CD14-positive monocyte (primary cell): ENCODE measurements at regions not wholly inside any gene's neighbourhood (a gene's known extent, or its start where the extent isn't known, plus 50 kb on each side); places are given as distances from the start of the nearest gene placed in this dataset.

Experiments
- DNase-seq, 3 donors: peaks; one replicate each; pipeline ENCODE4 v3.0.0-alpha.2; 2011 to 2022
- H2AFZ ChIP-seq: 2 replicates; pipeline ENCODE4 v1.6.0; 2012; ENCODE audit warnings: mild to moderate bottlenecking, low read depth, low read length, inconsistent platforms; ENCODE audit not compliant: insufficient read depth, poor library complexity, severe bottlenecking
- H3K27ac ChIP-seq, 2 donors: 1 replicate in 1 of 2; 2 replicates in 1 of 2; pipeline ENCODE4 v1.5.1; 2012 to 2013; ENCODE audit warnings: low read length in 2 of 2, control low read depth in 1 of 2, inconsistent platforms in 1 of 2, low read depth in 1 of 2, mild to moderate bottlenecking in 1 of 2
- H3K27me3 ChIP-seq, 2 donors: one replicate each; pipeline versions ENCODE4 v1.6.0 to v1.6.1; 2011 to 2013; ENCODE audit warnings: low read length in 2 of 2; ENCODE audit not compliant: control insufficient read depth in 2 of 2, insufficient read depth in 2 of 2
- H3K36me3 ChIP-seq, 2 donors: replicated peaks in 1 of 2; 1 replicate in 1 of 2; 2 replicates in 1 of 2; pipeline versions ENCODE4 v1.5.1 to v1.6.1; 2012 to 2013; ENCODE audit warnings: low read length in 2 of 2, control low read depth in 1 of 2, inconsistent platforms in 1 of 2, mild to moderate bottlenecking in 1 of 2; ENCODE audit not compliant: insufficient read depth in 2 of 2, control insufficient read depth in 1 of 2
- H3K4me1 ChIP-seq, 2 donors: 1 replicate in 1 of 2; 2 replicates in 1 of 2; pipeline versions ENCODE4 v1.5.1 to v1.6.1; 2012 to 2013; ENCODE audit warnings: low read length in 2 of 2, control low read depth in 1 of 2, inconsistent platforms in 1 of 2, mild to moderate bottlenecking in 1 of 2, moderate library complexity in 1 of 2; ENCODE audit not compliant: insufficient read depth in 2 of 2, control insufficient read depth in 1 of 2
- H3K4me2 ChIP-seq: replicated peaks from 2 replicates; pipeline ENCODE3; 2012; ENCODE audit warnings: low read length, moderate library complexity, mild to moderate bottlenecking; ENCODE audit not compliant: poor library complexity, severe bottlenecking; ENCODE audit errors: extremely low read depth
- H3K4me3 ChIP-seq, 3 experiments: fragments of 200-600 bp in 1 of 3; sonication (generic) in 1 of 3; replicated peaks in 1 of 3; 1 replicate in 2 of 3; 2 replicates in 1 of 3; pipeline ENCODE4 v1.5.1; 2011 to 2013; ENCODE audit warnings: low read length in 3 of 3, mild to moderate bottlenecking in 3 of 3, control low read depth in 2 of 3, low read depth in 2 of 3, inconsistent platforms in 1 of 3, moderate library complexity in 1 of 3
- H3K79me2 ChIP-seq: 2 replicates; pipeline ENCODE4 v1.6.0; 2012; ENCODE audit warnings: mild to moderate bottlenecking, control low read depth, inconsistent platforms, low read length, moderate library complexity; ENCODE audit not compliant: insufficient read depth
- H3K9ac ChIP-seq: 2 replicates; pipeline ENCODE4 v1.6.0; 2017; ENCODE audit warnings: low read length, mild to moderate bottlenecking; ENCODE audit not compliant: insufficient read depth, poor library complexity, severe bottlenecking
- H3K9me3 ChIP-seq, 2 donors: replicated peaks in 1 of 2; 1 replicate in 1 of 2; 2 replicates in 1 of 2; pipeline versions ENCODE4 v1.5.1 to v1.6.1; 2012 to 2013; ENCODE audit warnings: low read length in 2 of 2, control low read depth in 1 of 2; ENCODE audit not compliant: control insufficient read depth in 1 of 2, insufficient read depth in 1 of 2
- H4K20me1 ChIP-seq: 2 replicates; pipeline ENCODE4 v1.6.0; 2012; ENCODE audit warnings: mild to moderate bottlenecking, low read length, control low read depth, moderate library complexity; ENCODE audit not compliant: insufficient read depth
- H3K27ac Mint-ChIP-seq, 7 donors: one replicate each; pipeline ENCODE4 v1.8.0; 2020; ENCODE audit warnings: mild to moderate bottlenecking in 7 of 7, mixed read lengths in 7 of 7, moderate library complexity in 6 of 7, inconsistent platforms in 2 of 7
- H3K27me3 Mint-ChIP-seq, 3 donors: one replicate each; pipeline ENCODE4 v1.8.0; 2021 to 2022; ENCODE audit warnings: low read depth in 3 of 3, mild to moderate bottlenecking in 3 of 3, mixed read lengths in 3 of 3, moderate library complexity in 3 of 3, inconsistent platforms in 1 of 3
- H3K36me3 Mint-ChIP-seq, 2 donors: one replicate each; pipeline ENCODE4 v1.8.0; 2020; ENCODE audit warnings: mixed read lengths in 2 of 2, inconsistent platforms in 1 of 2, mild to moderate bottlenecking in 1 of 2
- H3K4me1 Mint-ChIP-seq: one replicate; pipeline ENCODE4 v1.8.0; 2020; ENCODE audit warnings: mild to moderate bottlenecking, mixed read lengths
- H3K4me3 Mint-ChIP-seq, 2 donors: one replicate each; pipeline ENCODE4 v1.8.0; 2020; ENCODE audit warnings: mild to moderate bottlenecking in 2 of 2, mixed read lengths in 2 of 2, moderate library complexity in 1 of 2
- H3K9me3 Mint-ChIP-seq, 7 donors: one replicate each; pipeline ENCODE4 v1.8.0; 2020 to 2022; ENCODE audit warnings: mixed read lengths in 7 of 7, mild to moderate bottlenecking in 6 of 7, moderate library complexity in 6 of 7, inconsistent platforms in 2 of 7
- CTCF ChIP-seq: fragments of 200-600 bp; IDR thresholded peaks from one replicate; pipeline ENCODE4 v1.8.0; 2022; ENCODE audit warnings: antibody characterized with exemption, mild to moderate bottlenecking
- WGBS: methylation state at CpG from one replicate; pipeline ENCODE4 v1.1.5; 2013; ENCODE audit warnings: missing lambda C conversion rate; ENCODE audit not compliant: insufficient coverage; 5-methylcytosine and 5-hydroxymethylcytosine counted together
- intact Hi-C, 2 donors: fragments of 100-400 bp; cut with micrococcal nuclease; formaldehyde crosslinking; loops; one replicate each; pipeline versions ENCODE4 v1.15.0 to v1.15.1; 2023

GRCh38 chr2:12797815-12798214 is 81.1 kb downstream of the TRIB2 start:
- DNase-seq: peak; percentile 21 to 58 (median 51)
- no peak overlapping the region for H3K9ac ChIP-seq

GRCh38 chr2:12803607-12804006 is 86.9 kb downstream of the TRIB2 start:
- H4K20me1 ChIP-seq: no peaks in the 10 kb centered on the region
- H3K36me3 ChIP-seq: no peaks in the 10 kb centered on the region
- Mint-ChIP-seq H3K4me3 (no peak overlapping the region), H3K9me3 (peaks cover 10 to 20% (median 12%) of the 10 kb centered on the region in 7 donors), H3K36me3 (peaks cover 0 to 4% of the 10 kb centered on the region in 2 donors), H3K4me1 (peaks cover 5% of the 10 kb centered on the region), H3K27ac (no peak overlapping the region), H3K27me3 (peaks cover 6 to 9% (median 6%) of the 10 kb centered on the region in 3 donors)
- H3K79me2 ChIP-seq: no peaks in the 10 kb centered on the region
- no peak for DNase-seq
- intact Hi-C loops: no loop called here
- no peak overlapping the region for H3K27ac ChIP-seq
- H3K4me3 ChIP-seq: no peak overlapping the region
- TF ChIP-seq CTCF: no peak
- no peak overlapping the region for H2AFZ ChIP-seq
- peaks cover 0 to 3% of the 10 kb centered on the region in 2 donors for H3K27me3 ChIP-seq
- no peak overlapping the region for H3K4me2 ChIP-seq
- H3K9ac ChIP-seq: no peak overlapping the region
- peaks cover 12 to 18% of the 10 kb centered on the region in 2 donors for H3K9me3 ChIP-seq
- peaks cover 0 to under 1% of the 10 kb centered on the region in 2 donors for H3K4me1 ChIP-seq

More at GRCh38 chr2:12797815-12798214, 81.1 kb downstream of the TRIB2 start:
- TF ChIP-seq CTCF: no peak
- Histone ChIP-seq H3K4me3 (no peak overlapping the region), H3K36me3 (no peaks in the 10 kb centered on the region), H3K27me3 (no peaks in the 10 kb centered on the region), H3K4me2 (peak overlapping the region; percentile 9), H3K4me1 (peaks cover 12 to 15% of the 10 kb centered on the region in 2 donors), H3K9me3 (peaks cover 12 to 18% of the 10 kb centered on the region in 2 donors), H3K79me2 (no peaks in the 10 kb centered on the region), H4K20me1 (no peaks in the 10 kb centered on the region), H2AFZ (no peak overlapping the region), H3K27ac (no peak overlapping the region)
- peaks cover 10 to 23% (median 12%) of the 10 kb centered on the region in 7 donors for H3K9me3 Mint-ChIP-seq
- peaks cover 13% of the 10 kb centered on the region for H3K4me1 Mint-ChIP-seq
- H3K27ac Mint-ChIP-seq: peak overlapping the region in 2 of 7 donors; percentile 10 to 26
- no CpG with 5 or more reads among the region's 3 CpGs for WGBS
- peak overlapping the region in 1 of 2 donors; percentile 10 for H3K4me3 Mint-ChIP-seq
- intact Hi-C loops: no loop called here
- H3K36me3 Mint-ChIP-seq: peaks cover 0 to 4% of the 10 kb centered on the region in 2 donors
- peaks cover 1 to 4% (median 2%) of the 10 kb centered on the region in 3 donors for H3K27me3 Mint-ChIP-seq
